IMR-90 (cell line): ENCODE measurements at regions not wholly inside any gene's neighbourhood (a gene's known extent, or its start where the extent isn't known, plus 50 kb on each side); places are given as distances from the start of the nearest gene placed in this dataset.

Experiments
- BHLHE40 ChIP-seq: fragments of 150-350 bp; IDR thresholded peaks from 2 replicates; pipeline ENCODE4 v1.6.1; 2016; ENCODE audit warnings: mild to moderate bottlenecking, low read depth, low read length
- CEBPB ChIP-seq: IDR thresholded peaks from 2 replicates; pipeline ENCODE4 v1.6.1; 2012; ENCODE audit warnings: low read depth, low read length, improper control_type of control experiment
- POLR2A ChIP-seq: IDR thresholded peaks from 2 replicates; pipeline ENCODE4 v1.6.1; 2012; ENCODE audit warnings: mild to moderate bottlenecking, low read depth, low read length
- RFX5 ChIP-seq: IDR thresholded peaks from 2 replicates; pipeline ENCODE4 v1.8.0; 2012; ENCODE audit warnings: low read depth, mild to moderate bottlenecking, low read length, moderate library complexity
- TF ChIP-seq, protein P1 (sequence below): conservative IDR thresholded peaks from 2 replicates; pipeline ENCODE4 v1.5.1; 2012; ENCODE audit warnings: mild to moderate bottlenecking, low read depth, low read length, improper control_type of control experiment
- TF ChIP-seq, protein P2 (sequence below): fragments of 150-350 bp; IDR thresholded peaks from 2 replicates; pipeline ENCODE4 v1.6.1; 2017; ENCODE audit warnings: mild to moderate bottlenecking, antibody characterized with exemption, low read length, low read depth

DNA sequence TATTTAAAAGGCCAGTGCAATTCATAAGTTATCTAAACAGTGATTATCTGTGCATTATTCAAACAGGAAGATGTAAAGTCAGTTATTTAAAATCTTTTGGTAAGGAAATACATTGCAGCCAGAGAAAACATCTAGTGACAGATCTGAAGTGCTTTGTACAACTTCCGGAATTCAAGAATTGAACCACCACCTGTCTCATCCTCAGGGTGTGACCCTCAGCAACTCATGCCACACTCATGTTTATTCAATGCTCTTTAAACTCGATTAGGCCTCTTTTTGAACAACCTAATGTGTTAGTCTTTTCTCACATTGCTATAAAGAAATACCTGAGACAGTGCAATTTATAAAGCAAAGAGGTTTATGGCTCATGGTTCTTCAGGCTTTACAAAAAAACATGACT, 62.6 kb upstream of the GGTLC1 start:
- TF ChIP-seq, protein P1, sequence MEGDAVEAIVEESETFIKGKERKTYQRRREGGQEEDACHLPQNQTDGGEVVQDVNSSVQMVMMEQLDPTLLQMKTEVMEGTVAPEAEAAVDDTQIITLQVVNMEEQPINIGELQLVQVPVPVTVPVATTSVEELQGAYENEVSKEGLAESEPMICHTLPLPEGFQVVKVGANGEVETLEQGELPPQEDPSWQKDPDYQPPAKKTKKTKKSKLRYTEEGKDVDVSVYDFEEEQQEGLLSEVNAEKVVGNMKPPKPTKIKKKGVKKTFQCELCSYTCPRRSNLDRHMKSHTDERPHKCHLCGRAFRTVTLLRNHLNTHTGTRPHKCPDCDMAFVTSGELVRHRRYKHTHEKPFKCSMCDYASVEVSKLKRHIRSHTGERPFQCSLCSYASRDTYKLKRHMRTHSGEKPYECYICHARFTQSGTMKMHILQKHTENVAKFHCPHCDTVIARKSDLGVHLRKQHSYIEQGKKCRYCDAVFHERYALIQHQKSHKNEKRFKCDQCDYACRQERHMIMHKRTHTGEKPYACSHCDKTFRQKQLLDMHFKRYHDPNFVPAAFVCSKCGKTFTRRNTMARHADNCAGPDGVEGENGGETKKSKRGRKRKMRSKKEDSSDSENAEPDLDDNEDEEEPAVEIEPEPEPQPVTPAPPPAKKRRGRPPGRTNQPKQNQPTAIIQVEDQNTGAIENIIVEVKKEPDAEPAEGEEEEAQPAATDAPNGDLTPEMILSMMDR = no peak
- TF ChIP-seq CEBPB (no peak), POLR2A (no peak), BHLHE40 (no peak), RFX5 (no peak)
- TF ChIP-seq, protein P2, sequence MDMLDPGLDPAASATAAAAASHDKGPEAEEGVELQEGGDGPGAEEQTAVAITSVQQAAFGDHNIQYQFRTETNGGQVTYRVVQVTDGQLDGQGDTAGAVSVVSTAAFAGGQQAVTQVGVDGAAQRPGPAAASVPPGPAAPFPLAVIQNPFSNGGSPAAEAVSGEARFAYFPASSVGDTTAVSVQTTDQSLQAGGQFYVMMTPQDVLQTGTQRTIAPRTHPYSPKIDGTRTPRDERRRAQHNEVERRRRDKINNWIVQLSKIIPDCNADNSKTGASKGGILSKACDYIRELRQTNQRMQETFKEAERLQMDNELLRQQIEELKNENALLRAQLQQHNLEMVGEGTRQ = no peak
